A673 (cell line): ENCODE measurements at regions not wholly inside any gene's neighbourhood (a gene's known extent, or its start where the extent isn't known, plus 50 kb on each side); places are given as distances from the start of the nearest gene placed in this dataset.

Source experiments
- CTCF ChIP-seq: fragments of 300-800, 200-600 bp; sonication (generic); conservative IDR thresholded peaks from 2 replicates; pipeline ENCODE4 v1.5.1; 2017; ENCODE audit warnings: low read depth, mild to moderate bottlenecking, antibody characterized with exemption, low read length, moderate library complexity, mixed read lengths
- EZH2 ChIP-seq: fragments of 200-600 bp; sonication (generic); IDR thresholded peaks from 2 replicates; pipeline ENCODE4 v1.6.1; 2017; ENCODE audit warnings: borderline replicate concordance, low read depth, mild to moderate bottlenecking, mixed read lengths, antibody characterized with exemption, low read length; ENCODE audit not compliant: poor library complexity, severe bottlenecking

GRCh38 chr2:58558881-58559280 is 317.8 kb upstream of the FANCL start:
- TF ChIP-seq CTCF, result no peak
- TF ChIP-seq EZH2, result no peak
